ENCODE measurements at regions not wholly inside any gene's neighbourhood (a gene's known extent, or its start where the extent isn't known, plus 50 kb on each side); places are given as distances from the start of the nearest gene placed in this dataset.

- H3K9me3 Mint-ChIP-seq (ENCODE audit: low read depth) = no peaks in the 10 kb centered on the region
- no peaks in the 10 kb centered on the region for H3K36me3 Mint-ChIP-seq (ENCODE audit: insufficient read depth)
- no peaks in the 10 kb centered on the region for H3K4me1 Mint-ChIP-seq (ENCODE audit: low read depth)
- no peak overlapping the region for H3K27ac Mint-ChIP-seq
- H3K27me3 Mint-ChIP-seq = no peaks in the 10 kb centered on the region
- TF ChIP-seq CTCF (IDR thresholded peaks at IDR 0.05; ENCODE audit: unreplicated experiment) = no peak
- no peak for DNase-seq (ENCODE audit: low spot score, unreplicated experiment)
- no peak overlapping the region for H3K4me3 Mint-ChIP-seq (ENCODE audit: low read depth)
These were observed 192.4 kb upstream of the NUDT4 start for GRCh38 chr12:93185369-93185741.

GRCh38 chr12:93186131-93186530 lies 191.6 kb upstream of the NUDT4 start:
- H3K9me3 Mint-ChIP-seq (ENCODE audit: low read depth) = no peaks in the 10 kb centered on the region
- no peaks in the 10 kb centered on the region for H3K36me3 Mint-ChIP-seq (ENCODE audit: insufficient read depth)
- no peak for DNase-seq (ENCODE audit: low spot score, unreplicated experiment)
- H3K4me3 Mint-ChIP-seq (ENCODE audit: low read depth) = no peak overlapping the region
- no peaks in the 10 kb centered on the region for H3K27me3 Mint-ChIP-seq
- no peaks in the 10 kb centered on the region for H3K4me1 Mint-ChIP-seq (ENCODE audit: low read depth)
- TF ChIP-seq CTCF (IDR thresholded peaks at IDR 0.05; ENCODE audit: unreplicated experiment) = no peak
- no peak overlapping the region for H3K27ac Mint-ChIP-seq

- Mint-ChIP-seq H3K4me3 (ENCODE audit: low read depth) (no peak overlapping the region), H3K27me3 (no peaks in the 10 kb centered on the region)
These were observed 191.1 kb upstream of the NUDT4 start for GRCh38 chr12:93186621-93187020.

GRCh38 chr12:93191423-93191822 lies 186.3 kb upstream of the NUDT4 start:
- Mint-ChIP-seq H3K4me3 (ENCODE audit: low read depth) (no peak overlapping the region), H3K27me3 (no peaks in the 10 kb centered on the region), H3K9me3 (ENCODE audit: low read depth) (peaks cover 6% of the 10 kb centered on the region), H3K27ac (no peak overlapping the region), H3K4me1 (ENCODE audit: low read depth) (no peaks in the 10 kb centered on the region), H3K36me3 (ENCODE audit: insufficient read depth) (no peaks in the 10 kb centered on the region)
- no peak for TF ChIP-seq CTCF (IDR thresholded peaks at IDR 0.05; ENCODE audit: unreplicated experiment)
- DNase-seq (ENCODE audit: low spot score, unreplicated experiment) = no peak

More at GRCh38 chr12:93186621-93187020, 191.1 kb upstream of the NUDT4 start:
- no peaks in the 10 kb centered on the region for H3K9me3 Mint-ChIP-seq (ENCODE audit: low read depth)
- H3K27ac Mint-ChIP-seq = no peak overlapping the region
- no peak for DNase-seq (ENCODE audit: low spot score, unreplicated experiment)
- no peaks in the 10 kb centered on the region for H3K36me3 Mint-ChIP-seq (ENCODE audit: insufficient read depth)
- TF ChIP-seq CTCF (IDR thresholded peaks at IDR 0.05; ENCODE audit: unreplicated experiment) = no peak
- no peaks in the 10 kb centered on the region for H3K4me1 Mint-ChIP-seq (ENCODE audit: low read depth)

GRCh38 chr12:93191956-93192355 lies 185.8 kb upstream of the NUDT4 start:
- Mint-ChIP-seq H3K4me1 (ENCODE audit: low read depth) (peaks cover 1% of the 10 kb centered on the region), H3K27ac (no peak overlapping the region), H3K27me3 (no peaks in the 10 kb centered on the region), H3K36me3 (ENCODE audit: insufficient read depth) (no peaks in the 10 kb centered on the region), H3K4me3 (ENCODE audit: low read depth) (no peak overlapping the region), H3K9me3 (ENCODE audit: low read depth) (peaks cover 6% of the 10 kb centered on the region)
- TF ChIP-seq CTCF (IDR thresholded peaks at IDR 0.05; ENCODE audit: unreplicated experiment) = no peak
- DNase-seq (ENCODE audit: low spot score, unreplicated experiment) = no peak

Measured in progenitor cell of endocrine pancreas (in vitro differentiated cells).